A673 (cell line): ENCODE measurements at regions not wholly inside any gene's neighbourhood (a gene's known extent, or its start where the extent isn't known, plus 50 kb on each side); places are given as distances from the start of the nearest gene placed in this dataset.

Experiments
- EZH2 ChIP-seq: fragments of 200-600 bp; sonication (generic); IDR thresholded peaks from 2 replicates; pipeline ENCODE4 v1.6.1; 2017; ENCODE audit warnings: borderline replicate concordance, low read depth, mild to moderate bottlenecking, mixed read lengths, antibody characterized with exemption, low read length; ENCODE audit not compliant: poor library complexity, severe bottlenecking
- TF ChIP-seq, protein P1 (sequence below): fragments of 300-800, 200-600 bp; sonication (generic); conservative IDR thresholded peaks from 2 replicates; pipeline ENCODE4 v1.5.1; 2017; ENCODE audit warnings: low read depth, mild to moderate bottlenecking, antibody characterized with exemption, low read length, moderate library complexity, mixed read lengths

DNA sequence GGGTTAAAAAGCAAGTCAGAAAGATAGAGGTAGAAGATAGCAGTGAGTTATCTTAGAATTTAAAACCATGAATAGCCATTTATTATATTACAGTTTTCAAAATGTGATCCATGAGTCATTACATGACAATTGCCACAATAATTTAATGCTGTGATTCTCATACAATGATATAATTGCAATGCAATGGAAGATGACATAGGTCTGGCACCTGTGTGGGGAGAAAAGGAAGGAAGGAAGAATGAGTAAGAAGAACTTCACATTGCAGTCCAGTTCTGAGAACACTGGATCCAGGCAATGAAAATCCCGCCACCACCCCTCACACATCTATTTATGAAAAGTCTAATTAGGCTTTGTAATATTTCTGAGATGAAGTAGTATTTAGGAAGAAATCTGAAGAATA lies 738.1 kb upstream of the LINC00305 start:
- TF ChIP-seq, protein P1, sequence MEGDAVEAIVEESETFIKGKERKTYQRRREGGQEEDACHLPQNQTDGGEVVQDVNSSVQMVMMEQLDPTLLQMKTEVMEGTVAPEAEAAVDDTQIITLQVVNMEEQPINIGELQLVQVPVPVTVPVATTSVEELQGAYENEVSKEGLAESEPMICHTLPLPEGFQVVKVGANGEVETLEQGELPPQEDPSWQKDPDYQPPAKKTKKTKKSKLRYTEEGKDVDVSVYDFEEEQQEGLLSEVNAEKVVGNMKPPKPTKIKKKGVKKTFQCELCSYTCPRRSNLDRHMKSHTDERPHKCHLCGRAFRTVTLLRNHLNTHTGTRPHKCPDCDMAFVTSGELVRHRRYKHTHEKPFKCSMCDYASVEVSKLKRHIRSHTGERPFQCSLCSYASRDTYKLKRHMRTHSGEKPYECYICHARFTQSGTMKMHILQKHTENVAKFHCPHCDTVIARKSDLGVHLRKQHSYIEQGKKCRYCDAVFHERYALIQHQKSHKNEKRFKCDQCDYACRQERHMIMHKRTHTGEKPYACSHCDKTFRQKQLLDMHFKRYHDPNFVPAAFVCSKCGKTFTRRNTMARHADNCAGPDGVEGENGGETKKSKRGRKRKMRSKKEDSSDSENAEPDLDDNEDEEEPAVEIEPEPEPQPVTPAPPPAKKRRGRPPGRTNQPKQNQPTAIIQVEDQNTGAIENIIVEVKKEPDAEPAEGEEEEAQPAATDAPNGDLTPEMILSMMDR = no peak
- no peak for TF ChIP-seq EZH2
